ENCODE measurements at regions not wholly inside any gene's neighbourhood (a gene's known extent, or its start where the extent isn't known, plus 50 kb on each side); places are given as distances from the start of the nearest gene placed in this dataset.

GRCh38 chr12:93200291-93200917 lies 177.3 kb upstream of the NUDT4 start:
- in situ Hi-C loops (cut with HindIII; ENCODE audit: low sequenced_read_pairs) = no loop called here
- H3K4me3 ChIP-seq (ENCODE audit: low read depth, low read length) = no peak overlapping the region
- no peak for TF ChIP-seq CTCF (IDR thresholded peaks at IDR 0.05; ENCODE audit: low read depth, low read length, missing control alignments)
- DNase-seq (ENCODE audit: low read depth) = peak; percentile 45

- in situ Hi-C loops (cut with HindIII; ENCODE audit: low sequenced_read_pairs) = no loop called here
- no peak for DNase-seq (ENCODE audit: low read depth)
- H3K4me3 ChIP-seq (ENCODE audit: low read depth, low read length) = no peak overlapping the region
- no peak for TF ChIP-seq CTCF (IDR thresholded peaks at IDR 0.05; ENCODE audit: low read depth, low read length, missing control alignments)
Observed at GRCh38 chr12:93201990-93202389, 175.7 kb upstream of the NUDT4 start.

GRCh38 chr12:93202688-93203087 lies 175.0 kb upstream of the NUDT4 start:
- H3K4me3 ChIP-seq (ENCODE audit: low read depth, low read length) = no peak overlapping the region
- DNase-seq (ENCODE audit: low read depth) = no peak
- in situ Hi-C loops (cut with HindIII; ENCODE audit: low sequenced_read_pairs) = no loop called here
- no peak for TF ChIP-seq CTCF (IDR thresholded peaks at IDR 0.05; ENCODE audit: low read depth, low read length, missing control alignments)

GRCh38 chr12:93203361-93203760 lies 174.4 kb upstream of the NUDT4 start:
- no peak for TF ChIP-seq CTCF (IDR thresholded peaks at IDR 0.05; ENCODE audit: low read depth, low read length, missing control alignments)
- in situ Hi-C loops (cut with HindIII; ENCODE audit: low sequenced_read_pairs) = no loop called here
- no peak overlapping the region for H3K4me3 ChIP-seq (ENCODE audit: low read depth, low read length)
- no peak for DNase-seq (ENCODE audit: low read depth)

- no peak for TF ChIP-seq CTCF (IDR thresholded peaks at IDR 0.05; ENCODE audit: low read depth, low read length, missing control alignments)
- in situ Hi-C loops (cut with HindIII; ENCODE audit: low sequenced_read_pairs) = no loop called here
- DNase-seq (ENCODE audit: low read depth) = no peak
- no peak overlapping the region for H3K4me3 ChIP-seq (ENCODE audit: low read depth, low read length)
Observed at GRCh38 chr12:93204896-93205295, 172.8 kb upstream of the NUDT4 start.

GRCh38 chr12:93205361-93205760 lies 172.4 kb upstream of the NUDT4 start:
- no peak for DNase-seq (ENCODE audit: low read depth)
- in situ Hi-C loops (cut with HindIII; ENCODE audit: low sequenced_read_pairs) = no loop called here
- H3K4me3 ChIP-seq (ENCODE audit: low read depth, low read length) = no peak overlapping the region
- TF ChIP-seq CTCF (IDR thresholded peaks at IDR 0.05; ENCODE audit: low read depth, low read length, missing control alignments) = no peak

Measured in astrocyte of the cerebellum (primary cell).